Activated T-cell treated with anti-CD3 and anti-CD28 coated beads for 4 hours (primary cell): ENCODE measurements at regions not wholly inside any gene's neighbourhood (a gene's known extent, or its start where the extent isn't known, plus 50 kb on each side); places are given as distances from the start of the nearest gene placed in this dataset.

Experiments
- DNase-seq: peaks from one replicate; pipeline ENCODE4 v3.0.0-alpha.2; 2020

GRCh38 chr2:128543646-128544045 lies 225.0 kb upstream of the HS6ST1 start:
- DNase-seq = no peak

DNA sequence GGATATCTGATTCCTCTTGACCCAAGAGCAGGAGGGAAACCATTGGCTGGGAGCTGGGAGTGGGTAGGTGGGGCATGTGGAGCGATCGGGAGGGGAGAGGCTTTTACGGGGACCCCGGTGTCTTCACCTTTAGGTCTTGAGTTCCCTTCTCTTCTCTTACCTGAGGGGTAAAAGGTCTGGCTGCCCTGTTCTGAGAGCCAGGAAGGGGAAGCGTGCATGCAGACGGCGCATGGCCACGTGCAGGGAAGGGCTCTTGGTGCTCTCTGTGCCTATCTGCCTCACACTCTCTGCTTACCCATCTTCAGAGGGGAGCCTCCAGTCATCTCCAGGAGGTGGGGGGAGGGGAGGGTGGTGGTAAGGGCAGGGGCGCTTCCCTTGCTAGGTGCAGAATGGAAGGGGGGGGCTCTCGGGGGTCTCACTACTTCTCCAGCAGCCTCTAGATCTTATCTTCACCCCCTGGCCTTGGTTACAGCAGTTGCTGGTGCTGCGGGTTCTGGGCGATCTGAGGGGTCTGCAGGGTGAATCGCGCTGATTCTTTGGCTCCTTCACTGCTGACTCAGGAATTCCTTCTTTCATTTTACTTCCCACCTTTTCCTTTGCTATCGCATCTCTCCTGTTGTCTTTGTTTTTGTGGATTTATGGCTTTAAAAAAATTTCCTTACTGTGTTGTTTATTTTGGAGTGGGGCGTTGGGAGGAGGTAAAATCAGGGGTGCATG lies 225.8 kb upstream of the HS6ST1 start:
- DNase-seq = no peak

DNA sequence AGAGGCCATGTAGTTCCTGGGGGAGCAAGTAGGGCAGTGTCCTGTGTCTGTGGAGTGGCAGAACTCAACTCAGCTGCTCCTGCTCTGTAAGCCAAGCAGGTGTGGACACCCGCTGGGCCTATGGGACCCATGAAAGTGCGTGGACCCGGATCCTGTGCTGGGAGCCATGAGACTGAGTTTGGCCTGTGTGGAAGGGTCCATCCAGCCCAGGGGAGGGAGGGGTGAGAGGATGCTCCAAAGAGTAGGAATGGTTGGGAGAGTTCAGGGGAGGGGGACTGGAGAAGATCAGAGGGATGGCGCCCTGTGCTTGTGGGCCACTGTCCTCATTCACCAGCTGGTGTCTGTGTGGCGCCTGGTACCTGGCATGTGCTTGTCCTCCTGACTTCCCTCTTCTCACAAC lies 226.4 kb upstream of the HS6ST1 start:
- DNase-seq = no peak

DNA sequence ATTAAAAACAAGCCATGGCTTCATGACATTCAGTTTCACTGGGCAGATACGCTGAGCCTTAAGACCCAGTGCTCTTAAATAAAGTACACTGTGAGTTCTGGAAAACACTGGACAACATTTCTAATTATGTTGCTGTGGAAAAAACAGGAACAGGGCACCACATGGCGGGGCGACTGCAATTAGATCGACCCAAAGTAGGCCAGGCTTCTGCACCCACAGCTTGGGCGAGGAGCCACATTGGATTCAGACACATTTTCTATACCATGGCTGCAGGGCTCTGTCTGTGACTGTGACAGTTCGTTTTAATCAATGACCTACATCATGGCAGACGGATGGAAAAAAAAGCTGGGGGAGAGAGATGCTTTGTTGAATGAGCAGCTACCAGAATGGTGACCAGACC lies 227.2 kb upstream of the HS6ST1 start:
- DNase-seq = no peak

GRCh38 chr2:128547667-128548066 lies 229.0 kb upstream of the HS6ST1 start:
- DNase-seq = no peak

GRCh38 chr2:128548461-128548891 lies 229.8 kb upstream of the HS6ST1 start:
- DNase-seq = no peak

- no peak for DNase-seq
These were observed 230.4 kb upstream of the HS6ST1 start for GRCh38 chr2:128549094-128549493.

- no peak for DNase-seq
These were observed 231.1 kb upstream of the HS6ST1 start for GRCh38 chr2:128549646-128550260.

DNA sequence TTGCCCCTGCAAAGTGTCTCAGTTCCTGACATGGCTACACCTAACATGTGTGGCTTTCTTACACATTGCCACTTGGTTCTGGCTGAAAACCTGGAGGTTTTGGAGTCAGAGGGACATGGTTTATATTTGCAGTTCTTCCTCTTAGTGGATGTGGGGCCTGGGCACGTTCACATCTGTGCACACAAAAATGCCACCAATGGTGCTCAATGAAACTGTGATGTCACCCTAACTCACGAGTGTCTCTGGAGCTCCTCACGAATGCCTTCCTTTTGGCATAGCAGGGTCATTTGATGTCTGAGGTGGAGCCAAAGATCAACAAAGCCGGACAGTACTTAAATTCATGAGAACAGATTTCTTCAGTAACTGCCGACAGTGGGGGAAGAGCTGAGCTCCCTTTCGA lies 231.7 kb upstream of the HS6ST1 start:
- DNase-seq = no peak

GRCh38 chr2:128550801-128551416 lies 232.2 kb upstream of the HS6ST1 start:
- no peak for DNase-seq

DNA sequence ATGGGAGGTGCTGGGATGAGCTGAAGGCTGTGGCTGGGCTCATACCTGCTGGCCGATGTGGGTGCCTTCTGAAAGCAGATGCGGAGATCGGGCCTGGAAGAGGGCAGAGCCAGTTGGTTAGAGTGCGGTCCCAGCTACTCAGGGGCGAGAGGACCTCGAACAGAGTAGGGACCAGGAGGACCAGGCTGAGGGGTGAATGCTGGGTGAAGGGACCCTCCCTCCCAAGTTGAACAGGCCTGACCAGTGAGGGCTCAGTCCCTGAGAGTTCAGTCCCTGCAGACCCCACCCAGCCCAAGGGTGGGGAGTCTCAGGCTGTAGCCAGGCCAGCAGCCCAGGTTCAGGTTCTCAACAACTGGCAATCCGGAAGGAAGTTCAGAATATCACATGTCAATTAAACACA lies 232.8 kb upstream of the HS6ST1 start:
- no peak for DNase-seq

GRCh38 chr2:128552141-128552805 lies 233.6 kb upstream of the HS6ST1 start:
- DNase-seq = no peak

DNA sequence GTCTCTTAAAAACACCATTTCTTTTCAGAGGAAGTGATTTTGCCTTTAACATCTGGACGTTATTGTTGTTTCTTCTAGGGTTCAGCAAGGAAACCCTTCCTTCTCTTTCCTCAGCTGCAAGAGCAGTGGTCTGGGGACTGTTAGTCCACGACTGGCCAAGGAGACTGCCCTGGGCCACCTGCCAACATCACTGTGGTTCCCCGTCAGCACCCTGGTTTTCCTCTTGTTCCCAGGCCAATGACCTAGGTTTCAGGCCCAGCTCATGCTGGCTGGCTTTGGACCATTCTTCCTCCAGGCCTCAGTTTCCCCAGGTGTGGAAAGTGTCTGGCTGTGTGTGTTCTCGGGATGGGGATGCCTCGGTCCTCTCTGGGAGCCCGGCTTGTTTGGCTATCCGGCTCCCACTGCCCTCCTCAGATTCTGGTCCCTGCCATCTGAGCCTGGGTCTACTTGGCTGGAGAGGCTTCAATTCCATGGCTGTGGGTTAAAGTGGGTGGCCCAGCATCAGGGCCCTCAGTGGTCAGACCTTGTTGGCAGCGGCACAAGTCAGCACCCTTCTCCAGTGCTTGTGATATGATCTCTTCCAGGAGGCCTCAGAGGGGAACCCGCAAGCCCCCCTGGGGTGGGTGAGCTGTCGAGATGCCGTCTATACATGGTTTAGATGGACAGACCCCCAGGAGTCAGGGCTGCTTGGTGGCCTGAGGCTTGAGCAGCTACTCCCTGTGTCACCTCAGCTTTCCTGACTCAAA lies 234.3 kb upstream of the HS6ST1 start:
- DNase-seq = no peak

DNA sequence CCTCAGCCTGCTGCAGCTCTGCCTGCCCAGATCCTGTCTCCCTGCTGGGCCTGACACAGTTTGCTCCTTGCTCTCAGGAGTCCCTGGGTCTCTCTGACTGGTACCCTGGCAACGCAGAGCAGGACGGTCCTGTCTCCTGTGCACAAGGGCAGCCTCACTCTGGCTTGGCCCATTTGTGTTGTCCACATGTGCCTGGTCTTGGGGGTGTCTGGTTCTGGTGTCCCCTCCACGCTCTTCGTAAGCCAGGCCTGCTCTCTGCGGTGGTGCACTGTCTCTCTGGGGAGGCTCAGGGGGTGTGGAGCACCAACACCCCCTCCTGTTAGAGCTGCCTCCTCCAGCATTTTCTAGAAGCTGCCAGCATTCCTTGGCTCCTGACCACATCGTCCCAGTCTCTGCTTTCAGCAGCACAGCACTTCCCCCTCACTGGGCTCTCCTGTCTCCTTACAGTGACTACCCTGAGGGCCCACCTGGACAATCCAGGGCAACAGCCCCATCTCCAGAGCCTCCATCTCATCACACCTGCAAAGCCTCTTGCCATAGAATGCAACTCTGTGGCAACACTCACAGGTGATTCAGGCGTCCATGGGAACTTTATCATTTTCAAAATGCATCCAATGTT lies 235.6 kb upstream of the HS6ST1 start:
- no peak for DNase-seq

GRCh38 chr2:128555433-128555832 lies 236.8 kb upstream of the HS6ST1 start:
- no peak for DNase-seq

- no peak for DNase-seq
These were observed 237.4 kb upstream of the HS6ST1 start for GRCh38 chr2:128556089-128556488.

DNA sequence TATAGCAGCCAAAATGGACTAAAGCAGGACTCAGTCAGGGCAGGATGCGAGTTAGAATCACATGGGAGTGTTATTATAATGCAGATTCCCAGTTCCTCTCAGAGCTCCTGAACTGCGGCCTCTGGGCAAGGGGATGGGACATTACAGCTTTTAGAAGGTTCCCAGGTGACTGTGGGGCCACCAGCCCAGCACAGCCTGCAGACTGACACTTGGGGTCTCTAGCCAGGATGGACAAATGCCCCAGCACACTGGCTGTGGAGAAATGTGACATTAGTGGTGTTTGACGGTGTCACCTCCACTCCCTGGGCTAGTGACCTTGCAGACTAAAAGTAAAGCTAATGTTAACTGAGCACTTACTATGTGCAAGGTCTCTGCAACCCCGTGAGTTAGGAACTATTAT lies 238.0 kb upstream of the HS6ST1 start:
- no peak for DNase-seq

DNA sequence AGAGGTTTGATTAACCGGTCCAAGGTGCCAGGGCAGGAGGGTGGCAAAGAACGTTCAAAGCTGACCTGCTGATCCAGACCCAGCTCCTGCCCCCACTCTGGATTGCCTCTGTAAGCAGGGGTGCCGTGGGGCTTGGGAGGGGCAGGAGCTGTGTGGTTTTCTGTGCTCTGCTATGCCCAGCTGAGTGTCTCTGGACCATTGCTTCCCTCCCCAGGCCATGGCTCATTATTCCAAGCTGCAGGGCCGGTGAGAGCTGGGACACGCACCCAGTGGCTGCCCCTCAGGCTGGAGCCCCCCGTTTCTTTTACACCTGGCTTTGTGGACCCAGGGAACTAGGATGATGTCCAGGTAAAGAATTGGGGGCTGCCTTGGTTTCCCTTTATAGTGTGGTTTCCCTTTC lies 238.4 kb upstream of the HS6ST1 start:
- DNase-seq = no peak

GRCh38 chr2:128557831-128558241 lies 239.2 kb upstream of the HS6ST1 start:
- no peak for DNase-seq

DNA sequence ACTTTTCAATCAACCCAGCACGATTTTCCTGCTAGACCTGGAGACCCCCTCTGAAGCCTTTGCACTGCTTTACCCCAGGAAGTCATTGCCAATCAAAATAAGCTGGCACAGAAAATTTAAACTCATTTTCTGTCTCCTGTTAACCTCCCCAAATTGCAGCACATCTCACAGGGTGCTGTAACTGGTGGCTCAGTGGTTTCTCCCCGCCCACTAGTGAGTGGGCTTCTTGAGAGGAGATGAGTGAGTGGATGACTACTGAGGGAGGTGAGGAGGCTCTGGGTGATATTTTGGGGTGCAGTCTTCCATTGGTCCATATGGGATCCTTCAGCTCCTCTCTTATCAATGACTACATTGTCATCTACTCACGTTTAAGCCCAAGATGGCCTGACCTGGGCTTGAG lies 239.8 kb upstream of the HS6ST1 start:
- no peak for DNase-seq

- no peak for DNase-seq
These were observed 240.3 kb upstream of the HS6ST1 start for GRCh38 chr2:128558895-128559532.
